K562 (cell line): ENCODE measurements at regions not wholly inside any gene's neighbourhood (a gene's known extent, or its start where the extent isn't known, plus 50 kb on each side); places are given as distances from the start of the nearest gene placed in this dataset.

Source experiments
- ATAC-seq: fragments of 200-7000 bp; cut with Tn5 transposase; 3 replicates; pipeline ENCODE4 v1.9.1; 2020; ENCODE audit warnings: moderate library complexity
- BruUV-seq: library from RNA; stranded (reverse); fragments of 400-500 nt; replicated peaks from 2 replicates; lab custom pipeline; 2021; lab: Mats Ljungman, UMichigan
- CTCF ChIA-PET: fragments of 300-600 bp; formaldehyde crosslinking; extraction: SDS; loops from one replicate; lab custom pipeline; 2021; ENCODE audit warnings: low intra/inter-chr PET ratio; lab: Yijun Ruan, JAX
- POLR2A ChIA-PET: fragments of 300-600, 350-650 bp; sonication (Branson Sonifier 250); formaldehyde crosslinking; extraction: SDS; loops from one replicate; lab custom pipeline; 2021; ENCODE audit warnings: antibody characterized with exemption, inconsistent platforms; lab: Yijun Ruan, JAX
- DNase-seq, 4 experiments: peaks; one replicate each; pipeline versions ENCODE4 v3.0.0 to v3.0.0-alpha.2; 2011 to 2018; ENCODE audit warnings: low spot score in 3 of 4, mixed read lengths in 3 of 4; ENCODE audit errors: extremely low read depth in 1 of 4
- FAIRE-seq: peaks from 2 replicates; lab custom pipeline; 2011; peaks lifted over from hg19 to GRCh38; lab: Jason Lieb, UNC
- H2AFZ ChIP-seq: 2 replicates; pipeline ENCODE4 v1.6.0; 2011; ENCODE audit warnings: low read depth, low read length, control low read depth, inconsistent platforms
- H3K27ac ChIP-seq: fragments of 200-600 bp; 3 replicates; pipeline ENCODE4 v1.8.0; 2011; ENCODE audit warnings: low read depth, mild to moderate bottlenecking, control low read depth, inconsistent platforms, low read length, moderate library complexity, mixed read lengths; ENCODE audit errors: extremely low read depth
- H3K27me3 ChIP-seq, 2 experiments: fragments of 300-600 bp in 1 of 2; 2 replicates in 1 of 2; 3 replicates in 1 of 2; pipeline versions ENCODE4 v1.6.0 to v1.8.0; 2011; ENCODE audit warnings: inconsistent platforms in 2 of 2, low read length in 2 of 2, mild to moderate bottlenecking in 1 of 2, mixed read lengths in 1 of 2, moderate library complexity in 1 of 2; ENCODE audit not compliant: control insufficient read depth in 2 of 2, insufficient read depth in 2 of 2
- H3K36me3 ChIP-seq: fragments of 300-600 bp; 3 replicates; pipeline ENCODE4 v1.8.0; 2011; ENCODE audit warnings: mild to moderate bottlenecking, low read length, inconsistent platforms; ENCODE audit not compliant: control insufficient read depth, insufficient read depth
- H3K4me1 ChIP-seq, 2 experiments: fragments of 200-600 bp in 1 of 2; replicated peaks in 1 of 2; 2 replicates in 1 of 2; 3 replicates in 1 of 2; pipeline versions ENCODE4 v1.5.1 to v1.8.0; 2011; ENCODE audit warnings: inconsistent platforms in 2 of 2, low read length in 2 of 2, mild to moderate bottlenecking in 1 of 2, mixed read lengths in 1 of 2, moderate library complexity in 1 of 2; ENCODE audit not compliant: control insufficient read depth in 2 of 2, insufficient read depth in 2 of 2
- H3K4me2 ChIP-seq: 2 replicates; pipeline ENCODE4 v1.6.1; 2011; ENCODE audit warnings: low read length, control low read depth, inconsistent platforms, mixed read lengths; ENCODE audit not compliant: insufficient read depth
- H3K4me3 ChIP-seq: fragments of 200-600 bp; sonication (generic), shearing (Covaris generic); 2 replicates; pipeline ENCODE4 v1.5.1; 2016; ENCODE audit warnings: control low read depth, inconsistent platforms
- H3K79me2 ChIP-seq: fragments of 200-600 bp; 3 replicates; pipeline ENCODE4 v1.8.0; 2011; ENCODE audit warnings: low read length, inconsistent platforms; ENCODE audit not compliant: control insufficient read depth, insufficient read depth
- H3K9ac ChIP-seq, 2 experiments: 2 replicates each; pipeline versions ENCODE4 v1.6.0 to v1.6.1; 2011; ENCODE audit warnings: low read depth in 2 of 2, low read length in 2 of 2, control low read depth in 1 of 2, inconsistent platforms in 1 of 2, mild to moderate bottlenecking in 1 of 2, mixed read lengths in 1 of 2; ENCODE audit not compliant: insufficient read depth in 1 of 2
- H3K9me1 ChIP-seq: one replicate; pipeline ENCODE4 v1.6.0; 2011; ENCODE audit warnings: inconsistent platforms, mild to moderate bottlenecking, low read length, moderate library complexity; ENCODE audit not compliant: control insufficient read depth, insufficient read depth
- H3K9me3 ChIP-seq: replicated peaks from 2 replicates; pipeline ENCODE4 v1.5.1; 2011; ENCODE audit warnings: low read depth, low read length, inconsistent platforms; ENCODE audit not compliant: control insufficient read depth, insufficient read depth
- H4K20me1 ChIP-seq: replicated peaks from 2 replicates; pipeline ENCODE4 v1.6.1; 2011; ENCODE audit warnings: low read length, inconsistent platforms, mixed read lengths; ENCODE audit not compliant: control insufficient read depth, insufficient read depth
- ASH1L ChIP-seq: fragments of 450-650 bp; IDR thresholded peaks from 2 replicates; pipeline ENCODE4 v1.6.1; 2018; ENCODE audit warnings: borderline replicate concordance, mild to moderate bottlenecking, low read depth; ENCODE audit not compliant: partially characterized antibody
- ESRRB ChIP-seq: fragments of 250-450 bp; sonication (Bioruptor Pico); IDR thresholded peaks from 2 replicates; pipeline ENCODE4 v1.5.0; 2020; ENCODE audit warnings: mild to moderate bottlenecking, moderate library complexity, borderline replicate concordance
- FOXK2 ChIP-seq, 2 experiments: fragments of 450-650 bp; IDR thresholded peaks in 1 of 2; conservative IDR thresholded peaks in 1 of 2; 2 replicates each; pipeline ENCODE4 v1.6.1; 2016; ENCODE audit warnings: low read depth in 2 of 2, mild to moderate bottlenecking in 1 of 2
- HES1 ChIP-seq: fragments of 450-650 bp; IDR thresholded peaks from 2 replicates; pipeline ENCODE4 v1.6.1; 2016; ENCODE audit warnings: low read depth, mild to moderate bottlenecking, moderate library complexity
- NR0B1 ChIP-seq: fragments of 450-650 bp; IDR thresholded peaks from one replicate; pipeline ENCODE4 v1.6.1; 2018; ENCODE audit warnings: mild to moderate bottlenecking, moderate library complexity; ENCODE audit not compliant: partially characterized antibody
- PCBP1 ChIP-seq: fragments of 200-400 bp; formaldehyde crosslinking; IDR thresholded peaks from 2 replicates; pipeline ENCODE4 v1.6.1; 2018; ENCODE audit warnings: mild to moderate bottlenecking, low read depth, low read length; ENCODE audit not compliant: poor library complexity, severe bottlenecking
- PCBP2 ChIP-seq: fragments of 200-400 bp; formaldehyde crosslinking; IDR thresholded peaks from 2 replicates; pipeline ENCODE4 v1.6.1; 2018; ENCODE audit warnings: low read length, low read depth, mild to moderate bottlenecking, moderate library complexity; ENCODE audit not compliant: poor library complexity, severe bottlenecking
- PML ChIP-seq: IDR thresholded peaks from 2 replicates; pipeline ENCODE4 v1.6.1; 2012; ENCODE audit warnings: low read length, inconsistent platforms
- PRMT5 ChIP-seq: sonication (generic); formaldehyde crosslinking; IDR thresholded peaks from 2 replicates; pipeline ENCODE4 v1.5.0; 2020; ENCODE audit warnings: missing genetic modification reagents
- SNRNP70 ChIP-seq: fragments of 200-400 bp; formaldehyde crosslinking; optimal IDR thresholded peaks from 2 replicates; pipeline ENCODE3; 2017; ENCODE audit warnings: low read depth, low read length
- SRSF3 ChIP-seq: fragments of 200-400 bp; formaldehyde crosslinking; IDR thresholded peaks from 2 replicates; pipeline ENCODE4 v1.6.1; 2016; ENCODE audit warnings: mild to moderate bottlenecking, low read length, moderate library complexity; ENCODE audit not compliant: insufficient read depth
- ZNF717 ChIP-seq: fragments of 250-450 bp; sonication (Bioruptor Pico); IDR thresholded peaks from 2 replicates; pipeline ENCODE4 v1.5.0; 2021
- WGBS: fragments of 100-300 bp; shearing (Covaris generic); methylation state at CpG from one replicate; pipeline ENCODE4 v1.1.6; 2016; ENCODE audit warnings: low coverage, mixed read lengths; ENCODE audit not compliant: insufficient coverage; ENCODE audit errors: missing lambda C conversion rate; 5-methylcytosine and 5-hydroxymethylcytosine counted together
- in situ Hi-C: fragments of 300-500 bp; cut with MboI; formaldehyde crosslinking; loops from 4 replicates; pipeline ENCODE4 v1.15.0; 2018; ENCODE audit warnings: inconsistent platforms, mixed read lengths
- intact Hi-C: fragments of 100-400 bp; cut with micrococcal nuclease; formaldehyde crosslinking; loops from 2 replicates; pipeline ENCODE4 v1.14.2; 2022

GRCh38 chr21:35754583-35754982, 305.7 kb downstream of the SETD4 start:
- Histone ChIP-seq H3K36me3 (no peaks in the 10 kb centered on the region), H3K9me3 (no peaks in the 10 kb centered on the region), H3K9ac (no peak overlapping the region), H4K20me1 (no peaks in the 10 kb centered on the region), H3K4me2 (no peak overlapping the region), H3K27me3 (peaks cover 5 to 12% of the 10 kb centered on the region in 2 experiments; a peak in 1 of 5 replicates), H3K4me3 (no peak overlapping the region), H3K9me1 (no peaks in the 10 kb centered on the region), H3K4me1 (no peaks in the 10 kb centered on the region), H3K79me2 (no peaks in the 10 kb centered on the region), H2AFZ (no peak overlapping the region), H3K27ac (no peak overlapping the region)
- DNase-seq (no peak), FAIRE-seq (no peak), ATAC-seq (no peak)
- ChIA-PET CTCF (no interaction called here), POLR2A (no interaction called here)
- TF ChIP-seq PCBP2 (no peak), SRSF3 (no peak), HES1 (no peak), FOXK2 (conservative IDR thresholded peaks at IDR 0.05 in 1 of 2, IDR thresholded peaks at IDR 0.05 in 1 of 2; ENCODE audit: low read depth in 2 of 2) (no peak), SNRNP70 (no peak), ESRRB (CRISPR knock-in tag) (no peak), PML (no peak), ZNF717 (CRISPR knock-in tag) (no peak), PCBP1 (no peak), NR0B1 (no peak), ASH1L (no peak), PRMT5 (CRISPR knock-in tag) (no peak)
- intact Hi-C loops (no loop called here), in situ Hi-C loops (no loop called here)
- BruUV-seq: no TSS peak
- 0% methylated on average over 2 of the region's 2 CpGs for WGBS
